B cell (primary cell): ENCODE measurements at regions not wholly inside any gene's neighbourhood (a gene's known extent, or its start where the extent isn't known, plus 50 kb on each side); places are given as distances from the start of the nearest gene placed in this dataset.

ENCODE experiments used
- ATAC-seq: fragments of 200-7000 bp; cut with Tn5 transposase; one replicate; pipeline ENCODE4 v1.10.0; 2021; ENCODE audit warnings: low read depth, mild to moderate bottlenecking, moderate number of reproducible peaks, moderate library complexity
- CTCF ChIA-PET: fragments of 350-600 bp; sonication (Branson Sonifier 250); formaldehyde crosslinking; loops from one replicate; lab custom pipeline; 2021; ENCODE audit warnings: antibody characterized with exemption, inconsistent platforms; lab: Charles Lee
- POLR2A ChIA-PET: fragments of 350-600 bp; sonication (Branson Sonifier 250); formaldehyde crosslinking; loops from one replicate; lab custom pipeline; 2021; ENCODE audit warnings: antibody characterized with exemption; lab: Charles Lee
- DNase-seq: peaks from one replicate; pipeline ENCODE4 v3.0.0; 2013
- H2AFZ ChIP-seq: 2 replicates; pipeline ENCODE4 v1.6.1; 2012; ENCODE audit warnings: mild to moderate bottlenecking, low read depth, low read length; ENCODE audit not compliant: insufficient read depth, poor library complexity, severe bottlenecking
- H3K27ac ChIP-seq, 2 donors: 1 replicate in 1 of 2; 2 replicates in 1 of 2; pipeline ENCODE4 v1.5.1; 2012 to 2013; ENCODE audit warnings: low read length in 2 of 2, mild to moderate bottlenecking in 2 of 2, moderate library complexity in 1 of 2
- H3K27me3 ChIP-seq, 4 experiments: fragments of 200-600 bp in 1 of 4; sonication (generic) in 1 of 4; replicated peaks in 1 of 4; 1 replicate in 2 of 4; 2 replicates in 2 of 4; pipeline versions ENCODE4 v1.6.1 to v1.7.0; 2013 to 2016; ENCODE audit warnings: low read length in 3 of 4, mild to moderate bottlenecking in 2 of 4, mixed read lengths in 1 of 4, moderate library complexity in 1 of 4; ENCODE audit not compliant: insufficient read depth in 4 of 4, control insufficient read depth in 3 of 4; ENCODE audit errors: control extremely low read depth in 1 of 4
- H3K36me3 ChIP-seq, 2 experiments: replicated peaks in 1 of 2; 1 replicate in 1 of 2; 2 replicates in 1 of 2; pipeline versions ENCODE4 v1.6.1 to v1.7.1; 2013; ENCODE audit warnings: low read length in 1 of 2; ENCODE audit not compliant: insufficient read depth in 2 of 2, control insufficient read depth in 1 of 2; ENCODE audit errors: control extremely low read depth in 1 of 2, extremely low read depth in 1 of 2
- H3K4me1 ChIP-seq, 2 donors: fragments of 200-600 bp in 1 of 2; sonication (generic) in 1 of 2; 1 replicate in 1 of 2; 2 replicates in 1 of 2; pipeline versions ENCODE4 v1.5.1 to v1.6.1; 2013 to 2017; ENCODE audit warnings: low read length in 2 of 2; ENCODE audit not compliant: control insufficient read depth in 2 of 2, insufficient read depth in 2 of 2
- H3K4me2 ChIP-seq: replicated peaks from 2 replicates; pipeline ENCODE3; 2012; ENCODE audit warnings: mild to moderate bottlenecking, low read depth, low read length; ENCODE audit not compliant: poor library complexity, severe bottlenecking
- H3K4me3 ChIP-seq, 5 experiments: fragments of 200-600 bp in 1 of 5; sonication (generic) in 1 of 5; 1 replicate in 3 of 5; 2 replicates in 2 of 5; pipeline versions ENCODE4 v1.5.1 to v1.7.0; 2011 to 2016; ENCODE audit warnings: low read length in 4 of 5, mild to moderate bottlenecking in 4 of 5, low read depth in 2 of 5, control low read depth in 1 of 5, moderate library complexity in 1 of 5; ENCODE audit not compliant: insufficient read depth in 1 of 5; ENCODE audit errors: control extremely low read depth in 1 of 5, extremely low read depth in 1 of 5
- H3K79me2 ChIP-seq: fragments of 200-600 bp; sonication (generic); one replicate; pipeline ENCODE4 v1.6.0; 2016; ENCODE audit warnings: low read length; ENCODE audit not compliant: control insufficient read depth, insufficient read depth
- H3K9ac ChIP-seq: fragments of 200-600 bp; sonication (generic); 2 replicates; pipeline ENCODE4 v1.6.1; 2017; ENCODE audit warnings: mild to moderate bottlenecking, low read length, moderate library complexity
- H3K9me3 ChIP-seq, 3 donors: one replicate each; pipeline versions ENCODE4 v1.6.1 to v1.7.1; 2013; ENCODE audit warnings: low read length in 2 of 3; ENCODE audit not compliant: control insufficient read depth in 2 of 3, insufficient read depth in 1 of 3; ENCODE audit errors: control extremely low read depth in 1 of 3
- H4K20me1 ChIP-seq: 2 replicates; pipeline ENCODE4 v1.6.0; 2012; ENCODE audit warnings: mild to moderate bottlenecking, low read length; ENCODE audit not compliant: insufficient read depth, control insufficient read depth, poor library complexity, severe bottlenecking
- H3K27ac Mint-ChIP-seq: one replicate; pipeline ENCODE4 v1.8.0; 2021; ENCODE audit warnings: mixed read lengths
- H3K27me3 Mint-ChIP-seq: one replicate; pipeline ENCODE4 v1.8.0; 2021; ENCODE audit warnings: mixed read lengths
- H3K4me1 Mint-ChIP-seq: one replicate; pipeline ENCODE4 v1.8.0; 2021; ENCODE audit warnings: mixed read lengths
- H3K4me3 Mint-ChIP-seq: one replicate; pipeline ENCODE4 v1.8.0; 2021; ENCODE audit warnings: mixed read lengths
- H3K9me3 Mint-ChIP-seq: one replicate; pipeline ENCODE4 v1.8.0; 2022; ENCODE audit warnings: mixed read lengths; ENCODE audit not compliant: insufficient read depth
- CTCF ChIP-seq: fragments of 200-600 bp; IDR thresholded peaks from one replicate; pipeline ENCODE4 v1.8.0; 2022; ENCODE audit warnings: antibody characterized with exemption, mild to moderate bottlenecking
- EZH2 ChIP-seq: IDR thresholded peaks from 2 replicates; pipeline ENCODE4 v1.6.1; 2012; ENCODE audit warnings: borderline replicate concordance, low read depth, mild to moderate bottlenecking, moderate library complexity, low read length; ENCODE audit not compliant: insufficient read depth, poor library complexity, severe bottlenecking
- WGBS: methylation state at CpG from one replicate; pipeline ENCODE4 v1.1.5; 2013; ENCODE audit warnings: missing lambda C conversion rate; ENCODE audit not compliant: insufficient coverage; 5-methylcytosine and 5-hydroxymethylcytosine counted together
- intact Hi-C: fragments of 100-400 bp; cut with micrococcal nuclease; formaldehyde crosslinking; loops from one replicate; pipeline ENCODE4 v1.10.0; 2022

- DNase-seq (no peak), ATAC-seq (no peak)
- ChIA-PET CTCF (interaction anchor here (2.0 kb wide), 1 partner anchor 370 kb away, joined by 8 read pairs; no protein-coding TSS in a partner anchor), POLR2A (no interaction called here)
- TF ChIP-seq CTCF = no peak
- TF ChIP-seq EZH2 = no peak
- Histone ChIP-seq H3K27me3 (no peaks in the 10 kb centered on the region), H3K36me3 (no peaks in the 10 kb centered on the region), H3K9ac (no peak overlapping the region), H3K79me2 (no peaks in the 10 kb centered on the region), H3K9me3 (peaks cover 0 to 1% (median 0%) of the 10 kb centered on the region in 3 donors), H2AFZ (no peak overlapping the region), H3K4me1 (peaks cover 0 to 10% of the 10 kb centered on the region in 2 donors), H3K4me3 (no peak overlapping the region), H3K27ac (no peak overlapping the region), H3K4me2 (no peak overlapping the region), H4K20me1 (no peaks in the 10 kb centered on the region)
- Mint-ChIP-seq H3K27me3 (no peaks in the 10 kb centered on the region), H3K27ac (no peak overlapping the region), H3K4me3 (no peak overlapping the region), H3K9me3 (no peaks in the 10 kb centered on the region), H3K4me1 (peaks cover 10% of the 10 kb centered on the region)
- intact Hi-C loops = loop anchor here (5.0 kb wide), 2 partner anchors 370 to 890 kb away; no protein-coding TSS in a partner anchor
- WGBS = 100% methylated on average over 1 of the region's 2 CpGs
These were observed 258.7 kb upstream of the LINC00305 start for GRCh38 chr18:64407606-64408005.

GRCh38 chr18:64405161-64405560 lies 256.3 kb upstream of the LINC00305 start:
- Mint-ChIP-seq H3K27me3 (no peaks in the 10 kb centered on the region), H3K4me3 (no peak overlapping the region), H3K27ac (no peak overlapping the region), H3K9me3 (no peaks in the 10 kb centered on the region), H3K4me1 (peaks cover 11% of the 10 kb centered on the region)
- Histone ChIP-seq H4K20me1 (no peaks in the 10 kb centered on the region), H3K36me3 (no peaks in the 10 kb centered on the region), H3K4me3 (no peak overlapping the region), H2AFZ (no peak overlapping the region), H3K79me2 (no peaks in the 10 kb centered on the region), H3K9me3 (peaks cover 0 to 1% (median 0%) of the 10 kb centered on the region in 3 donors), H3K4me1 (peaks cover 0 to 10% of the 10 kb centered on the region in 2 donors), H3K27me3 (no peaks in the 10 kb centered on the region), H3K27ac (no peak overlapping the region), H3K9ac (no peak overlapping the region), H3K4me2 (no peak overlapping the region)
- ChIA-PET CTCF (no interaction called here), POLR2A (no interaction called here)
- ATAC-seq (no peak), DNase-seq (no peak)
- TF ChIP-seq CTCF (no peak), EZH2 (no peak)
- intact Hi-C loops = loop anchor here (5.0 kb wide), 2 partner anchors 368 to 888 kb away; no protein-coding TSS in a partner anchor
- WGBS = no CpG with 5 or more reads among the region's 4 CpGs
